Glomerular endothelial cell (primary cell): ENCODE measurements at regions not wholly inside any gene's neighbourhood (a gene's known extent, or its start where the extent isn't known, plus 50 kb on each side); places are given as distances from the start of the nearest gene placed in this dataset.

Source experiments
- DNase-seq: peaks from one replicate; pipeline ENCODE4 v3.0.0-alpha.2; 2011; ENCODE audit warnings: low read depth, low spot score; ENCODE audit errors: extremely low read depth

GRCh38 chr16:85185303-85186100 is 73.2 kb upstream of the CIBAR2 start:
- DNase-seq = no peak

GRCh38 chr16:85187002-85187401 is 74.7 kb upstream of the CIBAR2 start:
- no peak for DNase-seq

- DNase-seq = no peak
Observed at GRCh38 chr16:85187447-85187846, 75.2 kb upstream of the CIBAR2 start.

DNA sequence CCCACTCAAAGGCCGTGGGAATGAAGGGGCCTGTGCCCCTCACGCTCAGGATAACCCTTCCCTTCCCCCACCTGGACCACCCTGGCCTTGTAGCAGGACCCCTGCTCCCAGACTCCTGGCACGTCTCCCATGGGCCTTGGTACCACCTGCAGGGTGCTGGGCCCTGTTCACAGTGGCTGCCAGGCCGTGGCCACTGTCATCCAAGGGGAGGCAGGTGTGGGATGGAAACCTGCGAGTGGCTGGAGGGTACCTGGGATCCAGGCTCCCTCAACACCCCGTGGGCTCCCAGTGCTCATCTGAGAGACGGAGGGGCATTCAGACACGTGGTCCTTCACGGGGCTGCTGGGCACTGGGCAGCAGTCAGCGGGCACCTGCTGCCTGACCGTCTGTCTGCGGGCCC is 75.6 kb upstream of the CIBAR2 start:
- no peak for DNase-seq

- DNase-seq = no peak
Observed at GRCh38 chr16:85188822-85189672, 76.8 kb upstream of the CIBAR2 start.

DNA sequence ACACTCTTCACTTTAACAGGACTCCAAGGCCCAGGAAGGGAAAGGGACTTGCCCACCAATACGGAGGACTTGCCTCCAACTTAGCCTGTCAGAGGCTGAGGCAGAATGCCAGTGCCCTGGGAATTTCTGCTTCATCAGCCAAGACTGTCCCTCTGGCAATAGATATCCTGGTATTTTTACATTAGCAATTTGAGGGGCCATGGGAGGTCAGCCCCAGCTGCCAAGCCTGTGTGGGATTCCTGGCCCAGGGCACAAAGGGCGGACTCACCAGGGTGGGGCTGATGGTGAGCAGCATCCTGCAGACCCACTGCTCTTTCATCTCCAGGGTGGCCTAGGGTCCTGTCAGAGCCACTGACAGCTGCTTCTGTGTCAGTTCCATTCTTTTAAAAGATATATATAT is 78.3 kb upstream of the CIBAR2 start:
- DNase-seq = no peak

- no peak for DNase-seq
Observed at GRCh38 chr16:85191341-85191965, 79.2 kb upstream of the CIBAR2 start.

DNA sequence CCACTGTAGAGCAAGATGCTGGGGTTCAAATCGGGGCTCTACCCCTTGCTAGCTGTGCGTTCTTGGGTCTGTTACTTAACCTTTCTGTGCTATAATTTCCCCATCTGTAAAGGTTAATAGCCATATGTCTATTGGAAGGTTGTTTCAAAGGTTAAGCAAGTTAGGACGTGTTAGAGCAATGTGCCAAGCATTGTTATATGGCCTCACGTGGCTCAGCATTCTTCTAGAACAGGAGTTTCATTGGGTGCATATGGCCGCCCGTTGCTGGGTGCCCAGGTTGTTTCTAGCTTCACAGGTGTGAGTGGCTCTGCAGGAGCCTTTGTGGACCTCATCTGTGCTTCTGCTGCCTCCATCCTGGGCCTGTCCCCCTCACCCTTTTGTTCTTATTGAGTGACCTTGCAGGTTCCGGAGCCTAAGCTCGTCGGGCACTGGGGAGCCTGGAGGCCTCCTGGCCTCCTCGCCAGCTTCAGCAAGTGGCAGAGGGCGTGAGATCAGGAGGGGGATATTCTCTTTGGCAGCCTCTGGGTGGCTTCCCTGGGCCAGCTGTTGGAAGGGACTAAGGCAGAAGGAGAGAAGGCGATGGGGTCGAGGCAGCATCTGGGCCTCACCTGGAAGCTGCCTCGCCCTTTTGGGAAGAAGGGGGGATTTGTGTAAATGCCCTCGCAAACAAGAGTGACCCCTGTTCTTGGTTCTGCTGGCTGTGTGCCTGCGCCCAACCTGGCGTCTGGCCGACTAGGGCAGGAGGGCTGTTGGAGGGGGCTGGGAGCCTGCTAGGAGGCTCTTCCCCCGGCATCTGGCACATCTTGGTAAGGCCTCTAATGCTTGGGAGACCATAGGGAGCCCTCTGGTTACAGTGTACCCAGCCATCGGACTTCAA is 80.2 kb upstream of the CIBAR2 start:
- DNase-seq = no peak

DNA sequence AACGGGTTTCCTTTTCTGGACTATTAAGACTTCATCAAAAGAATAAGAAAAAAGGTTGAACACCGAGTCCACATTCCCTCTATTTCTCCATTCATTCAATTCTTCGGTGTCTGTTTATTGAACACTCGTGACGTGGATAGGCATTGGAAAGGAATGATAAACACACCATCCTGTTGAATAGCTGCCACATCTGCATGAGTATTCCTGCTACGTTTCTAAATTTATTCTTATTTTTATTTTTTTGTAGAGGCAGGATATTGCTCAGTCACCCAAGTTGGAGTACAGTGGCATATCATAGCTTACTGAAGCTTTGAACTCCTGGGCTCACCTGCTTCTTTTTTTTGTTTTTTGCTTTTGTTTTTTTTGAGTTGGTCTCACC is 80.8 kb upstream of the CIBAR2 start:
- no peak for DNase-seq

DNA sequence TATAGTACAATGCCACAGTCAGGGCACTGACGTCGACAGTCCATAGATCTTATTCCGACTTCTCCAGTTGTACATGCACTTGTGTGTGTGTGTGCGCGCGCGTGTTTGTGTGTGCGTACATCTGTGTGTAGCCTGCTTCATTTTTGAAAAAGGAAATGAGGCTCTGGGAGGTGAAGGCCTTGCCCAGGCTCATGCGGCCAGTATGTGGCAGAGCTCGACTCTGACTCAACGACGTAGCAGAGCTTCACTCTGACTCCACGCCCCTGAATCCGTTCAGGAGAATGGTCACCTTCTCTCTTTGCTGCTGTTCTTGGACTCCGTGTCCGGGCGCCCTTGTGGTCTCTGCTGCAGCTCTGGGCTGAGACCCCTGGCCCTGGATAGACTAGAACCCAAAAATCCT is 81.6 kb upstream of the CIBAR2 start:
- no peak for DNase-seq

DNA sequence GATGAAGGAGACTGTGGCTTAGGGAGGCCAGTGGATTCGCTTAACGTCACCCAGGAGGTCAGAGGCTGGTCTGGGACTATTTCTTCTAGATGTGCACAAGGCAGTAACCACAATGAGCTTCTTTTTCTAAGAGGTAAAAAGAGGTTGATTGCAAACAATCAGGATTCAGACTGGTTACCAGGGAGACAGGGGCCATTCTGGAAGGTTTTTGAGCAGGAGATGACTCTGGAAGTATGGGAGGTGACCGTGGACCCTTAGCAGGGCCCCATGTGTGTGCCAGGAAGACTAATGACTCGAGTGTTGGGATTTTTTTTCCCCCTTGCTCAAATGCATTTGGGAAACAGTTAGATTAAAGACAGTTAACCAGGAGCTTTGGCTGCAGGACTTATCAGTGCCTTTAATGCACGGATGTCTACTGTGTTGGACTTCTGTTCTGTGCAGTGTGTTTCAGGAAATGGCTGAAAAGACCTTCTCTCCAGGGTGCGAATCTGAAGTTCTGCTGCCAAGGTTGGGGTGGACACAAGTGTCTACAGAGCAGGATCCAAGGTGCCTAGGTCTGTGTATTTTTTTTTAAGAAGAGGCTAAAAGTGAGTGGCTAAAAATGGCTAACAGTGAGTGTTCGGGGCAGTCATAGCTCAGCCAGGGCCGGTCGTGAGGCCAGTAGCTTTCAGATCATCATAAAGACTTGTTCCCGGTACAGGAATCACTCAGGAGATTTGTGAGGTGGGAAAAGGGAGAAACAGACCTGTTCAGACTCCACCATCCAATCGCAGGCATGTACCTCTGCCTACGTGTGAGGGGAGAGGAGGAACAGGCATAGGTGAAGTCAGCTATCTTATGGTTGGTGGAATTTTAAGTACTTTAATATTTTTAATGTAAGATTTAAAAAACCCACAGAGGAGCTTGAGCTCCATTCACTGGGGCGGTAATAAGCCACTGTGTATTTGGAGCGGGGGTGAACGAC is 82.3 kb upstream of the CIBAR2 start:
- DNase-seq = no peak

DNA sequence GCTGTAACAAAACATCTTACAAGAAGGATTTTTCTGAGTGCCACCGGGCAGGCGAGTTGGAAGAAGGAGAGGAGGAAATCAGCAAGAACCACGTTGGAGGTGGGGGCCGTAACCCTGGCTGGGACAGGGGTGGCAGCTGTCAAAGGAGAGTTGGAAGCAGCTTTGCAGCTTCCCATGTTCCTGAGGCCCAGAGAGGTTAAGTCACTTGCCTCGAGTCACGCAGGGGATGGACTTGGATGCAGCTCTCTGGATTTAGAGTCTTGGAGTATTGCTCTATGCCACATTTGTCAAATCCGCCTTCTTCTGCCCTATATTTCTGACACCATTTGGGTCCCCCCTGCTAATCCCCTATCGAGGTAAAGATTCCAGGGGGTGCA is 83.0 kb upstream of the CIBAR2 start:
- no peak for DNase-seq

DNA sequence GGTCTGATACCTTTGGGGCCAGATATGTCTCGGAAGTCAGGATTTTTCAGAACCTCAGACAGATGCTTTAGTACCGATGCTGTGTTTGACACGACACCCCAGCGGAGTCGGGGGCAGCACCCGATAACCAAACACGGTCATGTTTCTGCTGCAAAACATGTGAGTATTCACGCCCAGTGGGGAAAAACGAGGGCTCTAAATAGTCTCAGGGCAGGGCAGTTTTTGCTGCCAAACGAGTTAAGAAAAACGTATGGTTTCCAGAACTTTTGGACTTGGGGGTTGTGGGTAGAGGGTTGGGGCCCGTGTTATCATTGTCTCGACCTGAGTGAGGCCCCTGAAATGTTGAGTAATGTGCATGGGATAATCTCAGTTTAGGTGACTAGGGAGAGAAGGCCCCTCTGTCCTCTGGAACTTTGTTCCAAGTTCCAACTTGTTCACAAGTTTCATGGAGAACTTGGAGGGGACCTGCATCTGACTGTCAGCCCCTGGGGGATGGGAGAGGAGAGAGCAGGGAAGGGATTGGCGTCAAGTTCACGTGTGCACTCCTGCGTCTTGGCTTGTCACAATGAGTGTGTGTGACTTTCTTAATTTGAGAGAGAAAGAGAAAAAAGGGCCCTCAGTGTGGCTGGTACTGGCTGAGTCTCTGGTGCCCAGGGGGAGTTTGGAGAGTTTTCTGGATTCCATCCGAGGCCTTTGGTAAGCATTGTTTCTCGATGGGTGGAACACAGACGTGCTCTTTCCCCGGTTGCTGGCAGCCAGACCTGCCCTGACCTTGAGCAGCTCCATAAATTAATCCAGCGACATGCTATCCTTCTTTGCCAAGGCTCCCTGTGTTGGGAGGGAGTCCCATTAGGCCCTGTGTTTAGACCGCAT is 83.9 kb upstream of the CIBAR2 start:
- DNase-seq = no peak

- no peak for DNase-seq
Observed at GRCh38 chr16:85196976-85197375, 84.7 kb upstream of the CIBAR2 start.

- no peak for DNase-seq
Observed at GRCh38 chr16:85197611-85198566, 85.6 kb upstream of the CIBAR2 start.

- no peak for DNase-seq
Observed at GRCh38 chr16:85199069-85199725, 86.9 kb upstream of the CIBAR2 start.

GRCh38 chr16:85199880-85200279 is 87.6 kb upstream of the CIBAR2 start:
- DNase-seq = no peak
